Neural cell (in vitro differentiated cells): ENCODE measurements at regions not wholly inside any gene's neighbourhood (a gene's known extent, or its start where the extent isn't known, plus 50 kb on each side); places are given as distances from the start of the nearest gene placed in this dataset.

Experiments
- CTCF ChIP-seq: fragments of 450-650 bp; IDR thresholded peaks from 2 replicates; pipeline ENCODE4 v1.5.1; 2014; ENCODE audit warnings: antibody characterized with exemption, mild to moderate bottlenecking, moderate library complexity; ENCODE audit not compliant: poor library complexity, severe bottlenecking
- EP300 ChIP-seq: fragments of 450-650 bp; conservative IDR thresholded peaks from 2 replicates; pipeline ENCODE4 v1.6.1; 2014; ENCODE audit warnings: antibody characterized with exemption, mild to moderate bottlenecking, moderate library complexity; ENCODE audit not compliant: poor library complexity, severe bottlenecking
- EZH2 ChIP-seq: fragments of 200-600, 300-800 bp; shearing (Covaris generic), sonication (generic); IDR thresholded peaks from 2 replicates; pipeline ENCODE4 v1.6.1; 2014; ENCODE audit warnings: antibody characterized with exemption, low read length, borderline replicate concordance, mild to moderate bottlenecking; ENCODE audit not compliant: insufficient read depth, poor library complexity, severe bottlenecking
- MXI1 ChIP-seq: fragments of 450-650 bp; conservative IDR thresholded peaks from 2 replicates; pipeline ENCODE4 v1.6.1; 2014; ENCODE audit warnings: antibody characterized with exemption, mild to moderate bottlenecking; ENCODE audit not compliant: poor library complexity, severe bottlenecking
- POLR2AphosphoS5 ChIP-seq: IDR thresholded peaks from 2 replicates; pipeline ENCODE4 v1.6.1; 2012
- RAD21 ChIP-seq: fragments of 450-650 bp; conservative IDR thresholded peaks from 2 replicates; pipeline ENCODE4 v1.6.1; 2014; ENCODE audit warnings: antibody characterized with exemption, mild to moderate bottlenecking, moderate library complexity
- SMC3 ChIP-seq: fragments of 450-650 bp; conservative IDR thresholded peaks from 2 replicates; pipeline ENCODE4 v1.6.1; 2014; ENCODE audit warnings: antibody characterized with exemption, mild to moderate bottlenecking, moderate library complexity; ENCODE audit not compliant: poor library complexity
- TAF1 ChIP-seq: IDR thresholded peaks from 2 replicates; pipeline ENCODE4 v1.6.1; 2012; ENCODE audit warnings: low read depth
- TF ChIP-seq, protein P1 (sequence below): IDR thresholded peaks from 2 replicates; pipeline ENCODE4 v1.6.1; 2012; ENCODE audit warnings: borderline replicate concordance

DNA sequence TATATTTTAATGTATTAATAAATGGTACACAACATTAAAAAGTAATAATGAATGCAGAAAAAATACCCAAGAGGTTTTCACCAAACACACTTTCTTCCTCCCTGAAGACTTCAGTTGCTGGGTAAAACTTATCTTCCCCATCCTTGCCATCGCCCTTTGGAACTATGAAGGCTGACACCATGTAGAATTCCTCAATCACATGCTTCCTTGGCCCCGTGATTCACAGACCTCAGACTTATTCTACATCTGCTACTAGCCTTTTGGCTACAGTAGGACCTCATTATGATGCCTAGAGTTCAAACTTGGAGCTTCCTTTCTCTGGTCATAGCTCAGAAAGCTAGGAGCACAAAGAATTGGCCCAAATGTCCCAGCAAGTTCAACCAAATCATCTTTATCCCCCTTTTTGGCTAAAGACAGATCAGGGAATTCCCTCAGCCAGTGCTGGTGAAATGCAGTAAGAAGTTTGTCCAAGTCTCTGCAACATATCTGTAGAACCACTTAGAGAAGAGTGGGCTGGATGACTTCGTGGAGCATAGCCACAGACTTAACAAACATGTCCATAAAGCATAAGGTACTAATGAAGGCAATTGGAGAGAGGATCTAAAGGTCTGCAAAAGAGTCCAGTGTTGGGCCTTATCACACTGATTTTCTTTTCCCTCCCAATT is 253.5 kb downstream of the SEC61B start:
- TF ChIP-seq, protein P1, sequence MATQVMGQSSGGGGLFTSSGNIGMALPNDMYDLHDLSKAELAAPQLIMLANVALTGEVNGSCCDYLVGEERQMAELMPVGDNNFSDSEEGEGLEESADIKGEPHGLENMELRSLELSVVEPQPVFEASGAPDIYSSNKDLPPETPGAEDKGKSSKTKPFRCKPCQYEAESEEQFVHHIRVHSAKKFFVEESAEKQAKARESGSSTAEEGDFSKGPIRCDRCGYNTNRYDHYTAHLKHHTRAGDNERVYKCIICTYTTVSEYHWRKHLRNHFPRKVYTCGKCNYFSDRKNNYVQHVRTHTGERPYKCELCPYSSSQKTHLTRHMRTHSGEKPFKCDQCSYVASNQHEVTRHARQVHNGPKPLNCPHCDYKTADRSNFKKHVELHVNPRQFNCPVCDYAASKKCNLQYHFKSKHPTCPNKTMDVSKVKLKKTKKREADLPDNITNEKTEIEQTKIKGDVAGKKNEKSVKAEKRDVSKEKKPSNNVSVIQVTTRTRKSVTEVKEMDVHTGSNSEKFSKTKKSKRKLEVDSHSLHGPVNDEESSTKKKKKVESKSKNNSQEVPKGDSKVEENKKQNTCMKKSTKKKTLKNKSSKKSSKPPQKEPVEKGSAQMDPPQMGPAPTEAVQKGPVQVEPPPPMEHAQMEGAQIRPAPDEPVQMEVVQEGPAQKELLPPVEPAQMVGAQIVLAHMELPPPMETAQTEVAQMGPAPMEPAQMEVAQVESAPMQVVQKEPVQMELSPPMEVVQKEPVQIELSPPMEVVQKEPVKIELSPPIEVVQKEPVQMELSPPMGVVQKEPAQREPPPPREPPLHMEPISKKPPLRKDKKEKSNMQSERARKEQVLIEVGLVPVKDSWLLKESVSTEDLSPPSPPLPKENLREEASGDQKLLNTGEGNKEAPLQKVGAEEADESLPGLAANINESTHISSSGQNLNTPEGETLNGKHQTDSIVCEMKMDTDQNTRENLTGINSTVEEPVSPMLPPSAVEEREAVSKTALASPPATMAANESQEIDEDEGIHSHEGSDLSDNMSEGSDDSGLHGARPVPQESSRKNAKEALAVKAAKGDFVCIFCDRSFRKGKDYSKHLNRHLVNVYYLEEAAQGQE: no peak
- TF ChIP-seq CTCF (no peak), EZH2 (no peak), EP300 (no peak), RAD21 (no peak), TAF1 (no peak), MXI1 (no peak), POLR2AphosphoS5 (no peak), SMC3 (no peak)
